ENCODE measurements at regions not wholly inside any gene's neighbourhood (a gene's known extent, or its start where the extent isn't known, plus 50 kb on each side); places are given as distances from the start of the nearest gene placed in this dataset.
"Not testable (repeated sequence)": the region's sequence is repeated elsewhere in the genome, so short reads cannot be mapped to it uniquely, and the experiment has no call there.

GRCh38 chr15:95637234-95637633, 693.3 kb upstream of the NR2F2 start:
- not testable (repeated sequence) for DNase-seq

GRCh38 chr15:95639208-95639607, 691.3 kb upstream of the NR2F2 start:
- no peak for DNase-seq

- no peak for DNase-seq
Observed at GRCh38 chr15:95644100-95644875, 686.2 kb upstream of the NR2F2 start.

- DNase-seq, result no peak
Observed at GRCh38 chr15:95645791-95646338, 684.6 kb upstream of the NR2F2 start.

GRCh38 chr15:95646484-95647273, 683.8 kb upstream of the NR2F2 start:
- no peak for DNase-seq

- DNase-seq, result no peak
Observed at GRCh38 chr15:95647531-95648277, 682.8 kb upstream of the NR2F2 start.

GRCh38 chr15:95653361-95653805, 677.1 kb upstream of the NR2F2 start:
- DNase-seq, result no peak

GRCh38 chr15:95655089-95655607, 675.4 kb upstream of the NR2F2 start:
- no peak for DNase-seq

GRCh38 chr15:95656595-95656994, 673.9 kb upstream of the NR2F2 start:
- DNase-seq, result no peak

GRCh38 chr15:95658799-95659198, 671.7 kb upstream of the NR2F2 start:
- no peak for DNase-seq

GRCh38 chr15:95659656-95660055, 670.8 kb upstream of the NR2F2 start:
- no peak for DNase-seq

- no peak for DNase-seq
Observed at GRCh38 chr15:95662638-95663037, 667.9 kb upstream of the NR2F2 start.

GRCh38 chr15:95663156-95664100, 667.1 kb upstream of the NR2F2 start:
- DNase-seq, result no peak

GRCh38 chr15:95664450-95664849, 666.0 kb upstream of the NR2F2 start:
- no peak for DNase-seq

- no peak for DNase-seq
Observed at GRCh38 chr15:95669146-95669922, 661.2 kb upstream of the NR2F2 start.

- no peak for DNase-seq
Observed at GRCh38 chr15:95674031-95674430, 656.5 kb upstream of the NR2F2 start.

GRCh38 chr15:95676500-95676899, 654.0 kb upstream of the NR2F2 start:
- no peak for DNase-seq

- DNase-seq, result no peak
Observed at GRCh38 chr15:95679847-95680582, 650.5 kb upstream of the NR2F2 start.

- DNase-seq, result no peak
Observed at GRCh38 chr15:95680728-95681127, 649.8 kb upstream of the NR2F2 start.

All from activated T-cell treated with anti-CD3 and anti-CD28 coated beads for 4 hours (primary cell).